K562 (cell line): ENCODE measurements at regions not wholly inside any gene's neighbourhood (a gene's known extent, or its start where the extent isn't known, plus 50 kb on each side); places are given as distances from the start of the nearest gene placed in this dataset.

Experiments
- ATAC-seq: fragments of 200-7000 bp; cut with Tn5 transposase; 3 replicates; pipeline ENCODE4 v1.9.1; 2020; ENCODE audit warnings: moderate library complexity
- BruUV-seq: library from RNA; stranded (reverse); fragments of 400-500 nt; replicated peaks from 2 replicates; lab custom pipeline; 2021; lab: Mats Ljungman, UMichigan
- CTCF ChIA-PET: fragments of 300-600 bp; formaldehyde crosslinking; extraction: SDS; loops from one replicate; lab custom pipeline; 2021; ENCODE audit warnings: low intra/inter-chr PET ratio; lab: Yijun Ruan, JAX
- POLR2A ChIA-PET: fragments of 300-600, 350-650 bp; sonication (Branson Sonifier 250); formaldehyde crosslinking; extraction: SDS; loops from one replicate; lab custom pipeline; 2021; ENCODE audit warnings: antibody characterized with exemption, inconsistent platforms; lab: Yijun Ruan, JAX
- DNase-seq, 4 experiments: peaks; one replicate each; pipeline versions ENCODE4 v3.0.0 to v3.0.0-alpha.2; 2011 to 2018; ENCODE audit warnings: low spot score in 3 of 4, mixed read lengths in 3 of 4; ENCODE audit errors: extremely low read depth in 1 of 4
- FAIRE-seq: peaks from 2 replicates; lab custom pipeline; 2011; peaks lifted over from hg19 to GRCh38; lab: Jason Lieb, UNC
- H2AFZ ChIP-seq: 2 replicates; pipeline ENCODE4 v1.6.0; 2011; ENCODE audit warnings: low read depth, low read length, control low read depth, inconsistent platforms
- H3K27ac ChIP-seq: fragments of 200-600 bp; 3 replicates; pipeline ENCODE4 v1.8.0; 2011; ENCODE audit warnings: low read depth, mild to moderate bottlenecking, control low read depth, inconsistent platforms, low read length, moderate library complexity, mixed read lengths; ENCODE audit errors: extremely low read depth
- H3K27me3 ChIP-seq, 2 experiments: fragments of 300-600 bp in 1 of 2; 2 replicates in 1 of 2; 3 replicates in 1 of 2; pipeline versions ENCODE4 v1.6.0 to v1.8.0; 2011; ENCODE audit warnings: inconsistent platforms in 2 of 2, low read length in 2 of 2, mild to moderate bottlenecking in 1 of 2, mixed read lengths in 1 of 2, moderate library complexity in 1 of 2; ENCODE audit not compliant: control insufficient read depth in 2 of 2, insufficient read depth in 2 of 2
- H3K36me3 ChIP-seq: fragments of 300-600 bp; 3 replicates; pipeline ENCODE4 v1.8.0; 2011; ENCODE audit warnings: mild to moderate bottlenecking, low read length, inconsistent platforms; ENCODE audit not compliant: control insufficient read depth, insufficient read depth
- H3K4me1 ChIP-seq, 2 experiments: fragments of 200-600 bp in 1 of 2; replicated peaks in 1 of 2; 2 replicates in 1 of 2; 3 replicates in 1 of 2; pipeline versions ENCODE4 v1.5.1 to v1.8.0; 2011; ENCODE audit warnings: inconsistent platforms in 2 of 2, low read length in 2 of 2, mild to moderate bottlenecking in 1 of 2, mixed read lengths in 1 of 2, moderate library complexity in 1 of 2; ENCODE audit not compliant: control insufficient read depth in 2 of 2, insufficient read depth in 2 of 2
- H3K4me2 ChIP-seq: 2 replicates; pipeline ENCODE4 v1.6.1; 2011; ENCODE audit warnings: low read length, control low read depth, inconsistent platforms, mixed read lengths; ENCODE audit not compliant: insufficient read depth
- H3K4me3 ChIP-seq: fragments of 200-600 bp; sonication (generic), shearing (Covaris generic); 2 replicates; pipeline ENCODE4 v1.5.1; 2016; ENCODE audit warnings: control low read depth, inconsistent platforms
- H3K79me2 ChIP-seq: fragments of 200-600 bp; 3 replicates; pipeline ENCODE4 v1.8.0; 2011; ENCODE audit warnings: low read length, inconsistent platforms; ENCODE audit not compliant: control insufficient read depth, insufficient read depth
- H3K9ac ChIP-seq, 2 experiments: 2 replicates each; pipeline versions ENCODE4 v1.6.0 to v1.6.1; 2011; ENCODE audit warnings: low read depth in 2 of 2, low read length in 2 of 2, control low read depth in 1 of 2, inconsistent platforms in 1 of 2, mild to moderate bottlenecking in 1 of 2, mixed read lengths in 1 of 2; ENCODE audit not compliant: insufficient read depth in 1 of 2
- H3K9me1 ChIP-seq: one replicate; pipeline ENCODE4 v1.6.0; 2011; ENCODE audit warnings: inconsistent platforms, mild to moderate bottlenecking, low read length, moderate library complexity; ENCODE audit not compliant: control insufficient read depth, insufficient read depth
- H3K9me3 ChIP-seq: replicated peaks from 2 replicates; pipeline ENCODE4 v1.5.1; 2011; ENCODE audit warnings: low read depth, low read length, inconsistent platforms; ENCODE audit not compliant: control insufficient read depth, insufficient read depth
- H4K20me1 ChIP-seq: replicated peaks from 2 replicates; pipeline ENCODE4 v1.6.1; 2011; ENCODE audit warnings: low read length, inconsistent platforms, mixed read lengths; ENCODE audit not compliant: control insufficient read depth, insufficient read depth
- CBFA2T2 ChIP-seq: fragments of 450-650 bp; conservative IDR thresholded peaks from 2 replicates; pipeline ENCODE4 v1.6.1; 2017; ENCODE audit warnings: mild to moderate bottlenecking
- CBFB ChIP-seq: sonication (generic); formaldehyde crosslinking; IDR thresholded peaks from 2 replicates; pipeline ENCODE4 v1.4.0; 2020; ENCODE audit warnings: mild to moderate bottlenecking, missing genetic modification reagents
- EZH2 ChIP-seq: IDR thresholded peaks from 2 replicates; pipeline ENCODE4 v1.6.1; 2012; ENCODE audit warnings: low read depth, mild to moderate bottlenecking, inconsistent platforms, low read length, borderline replicate concordance
- HDGF ChIP-seq: fragments of 450-650 bp; IDR thresholded peaks from 2 replicates; pipeline ENCODE4 v1.6.1; 2016
- LCOR ChIP-seq: sonication (generic); formaldehyde crosslinking; IDR thresholded peaks from 2 replicates; pipeline ENCODE4 v1.8.0; 2022; ENCODE audit warnings: mild to moderate bottlenecking, missing genetic modification reagents
- MECOM ChIP-seq: fragments of 250-450 bp; sonication (Bioruptor Pico); IDR thresholded peaks from 2 replicates; pipeline ENCODE4 v1.8.0; 2022; ENCODE audit warnings: inconsistent platforms
- MYC ChIP-seq, 2 experiments: fragments of 250-450 bp in 1 of 2; sonication (Bioruptor Pico) in 1 of 2; IDR thresholded peaks; 2 replicates each; pipeline versions ENCODE4 v1.5.1 to v1.6.1; 2012 to 2021; ENCODE audit warnings: low read depth in 2 of 2, borderline replicate concordance in 1 of 2, improper control_type of control experiment in 1 of 2, low read length in 1 of 2, mild to moderate bottlenecking in 1 of 2, moderate library complexity in 1 of 2
- NFXL1 ChIP-seq: fragments of 450-650 bp; formaldehyde crosslinking; IDR thresholded peaks from 2 replicates; pipeline ENCODE4 v1.4.0; 2021; ENCODE audit warnings: mild to moderate bottlenecking
- NR1H2 ChIP-seq: sonication (generic); formaldehyde crosslinking; IDR thresholded peaks from 2 replicates; pipeline ENCODE4 v1.4.0; 2020; ENCODE audit warnings: mild to moderate bottlenecking, missing genetic modification reagents
- NR2F6 ChIP-seq: fragments of 450-650 bp; formaldehyde crosslinking; IDR thresholded peaks from 2 replicates; pipeline ENCODE4 v1.4.0; 2020; ENCODE audit warnings: mild to moderate bottlenecking
- PHF20 ChIP-seq: fragments of 450-650 bp; IDR thresholded peaks from 2 replicates; pipeline ENCODE4 v1.6.1; 2018; ENCODE audit not compliant: partially characterized antibody
- POU5F1 ChIP-seq: fragments of 150-350 bp; IDR thresholded peaks from 2 replicates; pipeline ENCODE4 v1.6.1; 2014; ENCODE audit warnings: borderline replicate concordance, low read length, low read depth, mild to moderate bottlenecking; ENCODE audit not compliant: partially characterized antibody
- THRAP3 ChIP-seq: fragments of 450-650 bp; IDR thresholded peaks from 2 replicates; pipeline ENCODE4 v1.6.1; 2016; ENCODE audit warnings: mild to moderate bottlenecking, inconsistent platforms, borderline replicate concordance
- TSHZ1 ChIP-seq: fragments of 250-450 bp; sonication (Bioruptor Pico); IDR thresholded peaks from 2 replicates; pipeline ENCODE4 v1.4.0; 2020; ENCODE audit warnings: mild to moderate bottlenecking, moderate library complexity
- ZNF79 ChIP-seq: fragments of 250-450 bp; sonication (Bioruptor Pico); IDR thresholded peaks from 2 replicates; pipeline ENCODE4 v1.4.0; 2020; ENCODE audit warnings: low read depth, mild to moderate bottlenecking, moderate library complexity
- WGBS: fragments of 100-300 bp; shearing (Covaris generic); methylation state at CpG from one replicate; pipeline ENCODE4 v1.1.6; 2016; ENCODE audit warnings: low coverage, mixed read lengths; ENCODE audit not compliant: insufficient coverage; ENCODE audit errors: missing lambda C conversion rate; 5-methylcytosine and 5-hydroxymethylcytosine counted together
- in situ Hi-C: fragments of 300-500 bp; cut with MboI; formaldehyde crosslinking; loops from 4 replicates; pipeline ENCODE4 v1.15.0; 2018; ENCODE audit warnings: inconsistent platforms, mixed read lengths
- intact Hi-C: fragments of 100-400 bp; cut with micrococcal nuclease; formaldehyde crosslinking; loops from 2 replicates; pipeline ENCODE4 v1.14.2; 2022
- TF ChIP-seq, protein P1 (sequence below): IDR thresholded peaks from 2 replicates; pipeline ENCODE4 v1.6.1; 2014; ENCODE audit warnings: antibody characterized with exemption
- TF ChIP-seq, protein P2 (sequence below): fragments of 250-450 bp; sonication (Bioruptor Pico); IDR thresholded peaks from 2 replicates; pipeline ENCODE4 v1.4.0; 2020; ENCODE audit warnings: mild to moderate bottlenecking

GRCh38 chr3:156038869-156039268 is 81.5 kb upstream of the KCNAB1 start (continued):
- TF ChIP-seq MYC (IDR thresholded peaks at IDR 0.05; ENCODE audit: low read depth, low read length) (no peak), MYC (CRISPR knock-in tag; IDR thresholded peaks at IDR 0.05; ENCODE audit: borderline replicate concordance, low read depth) (no peak), NFXL1 (no peak), CBFA2T2 (no peak), NR1H2 (no peak), PHF20 (no peak), EZH2 (no peak)
- TF ChIP-seq, protein P1, sequence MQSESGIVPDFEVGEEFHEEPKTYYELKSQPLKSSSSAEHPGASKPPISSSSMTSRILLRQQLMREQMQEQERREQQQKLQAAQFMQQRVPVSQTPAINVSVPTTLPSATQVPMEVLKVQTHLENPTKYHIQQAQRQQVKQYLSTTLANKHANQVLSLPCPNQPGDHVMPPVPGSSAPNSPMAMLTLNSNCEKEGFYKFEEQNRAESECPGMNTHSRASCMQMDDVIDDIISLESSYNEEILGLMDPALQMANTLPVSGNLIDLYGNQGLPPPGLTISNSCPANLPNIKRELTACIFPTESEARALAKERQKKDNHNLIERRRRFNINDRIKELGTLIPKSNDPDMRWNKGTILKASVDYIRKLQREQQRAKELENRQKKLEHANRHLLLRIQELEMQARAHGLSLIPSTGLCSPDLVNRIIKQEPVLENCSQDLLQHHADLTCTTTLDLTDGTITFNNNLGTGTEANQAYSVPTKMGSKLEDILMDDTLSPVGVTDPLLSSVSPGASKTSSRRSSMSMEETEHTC: no peak
- TF ChIP-seq, all 486 proteins: peak for 0

- Histone ChIP-seq H3K4me3 (no peak overlapping the region), H3K79me2 (no peaks in the 10 kb centered on the region), H2AFZ (no peak overlapping the region), H3K9ac (no peak overlapping the region), H3K27me3 (peaks cover under 1 to 16% of the 10 kb centered on the region in 2 experiments; a peak in 4 of 5 replicates), H3K9me1 (no peaks in the 10 kb centered on the region), H3K4me1 (peaks cover 0 to 9% of the 10 kb centered on the region in 2 experiments; a peak in 1 of 5 replicates), H3K36me3 (no peaks in the 10 kb centered on the region), H3K9me3 (no peaks in the 10 kb centered on the region), H3K4me2 (no peak overlapping the region), H4K20me1 (no peaks in the 10 kb centered on the region), H3K27ac (no peak overlapping the region)
- ChIA-PET CTCF (no interaction called here), POLR2A (interaction anchor here (1.1 kb wide), 1 partner anchor 11 kb away, joined by 3 read pairs; no protein-coding TSS in a partner anchor)
- intact Hi-C loops: loop anchor here (5.0 to 10.0 kb wide), 5 partner anchors 43 to 1045 kb away; no protein-coding TSS in a partner anchor
- BruUV-seq: no TSS peak
- DNase-seq: no peak
- in situ Hi-C loops: no loop called here
- WGBS: 0% methylated on average over 1 of the region's 1 CpG
- FAIRE-seq: no peak
- no peak for ATAC-seq
- TF ChIP-seq MECOM (no peak), NR2F6 (CRISPR knock-in tag) (no peak), HDGF (no peak), CBFB (no peak), TSHZ1 (CRISPR knock-in tag) (no peak), POU5F1 (no peak), THRAP3 (no peak), ZNF79 (no peak), LCOR (CRISPR knock-in tag) (no peak)
- TF ChIP-seq, protein P2, sequence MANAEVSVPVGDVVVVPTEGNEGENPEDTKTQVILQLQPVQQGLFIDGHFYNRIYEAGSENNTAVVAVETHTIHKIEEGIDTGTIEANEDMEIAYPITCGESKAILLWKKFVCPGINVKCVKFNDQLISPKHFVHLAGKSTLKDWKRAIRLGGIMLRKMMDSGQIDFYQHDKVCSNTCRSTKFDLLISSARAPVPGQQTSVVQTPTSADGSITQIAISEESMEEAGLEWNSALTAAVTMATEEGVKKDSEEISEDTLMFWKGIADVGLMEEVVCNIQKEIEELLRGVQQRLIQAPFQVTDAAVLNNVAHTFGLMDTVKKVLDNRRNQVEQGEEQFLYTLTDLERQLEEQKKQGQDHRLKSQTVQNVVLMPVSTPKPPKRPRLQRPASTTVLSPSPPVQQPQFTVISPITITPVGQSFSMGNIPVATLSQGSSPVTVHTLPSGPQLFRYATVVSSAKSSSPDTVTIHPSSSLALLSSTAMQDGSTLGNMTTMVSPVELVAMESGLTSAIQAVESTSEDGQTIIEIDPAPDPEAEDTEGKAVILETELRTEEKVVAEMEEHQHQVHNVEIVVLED (CRISPR knock-in tag): no peak
Measured at GRCh38 chr3:156040041-156040440, 80.3 kb upstream of the KCNAB1 start.
